HepG2 (cell line): ENCODE measurements at regions not wholly inside any gene's neighbourhood (a gene's known extent, or its start where the extent isn't known, plus 50 kb on each side); places are given as distances from the start of the nearest gene placed in this dataset.

Experiments used
- FOXK2 ChIP-seq: fragments of 450-650 bp; IDR thresholded peaks from 2 replicates; pipeline ENCODE4 v1.6.1; 2016
- KAT2B ChIP-seq: fragments of 150-350 bp; IDR thresholded peaks from 2 replicates; pipeline ENCODE4 v1.6.1; 2014; ENCODE audit warnings: low read depth, low read length, borderline replicate concordance
- SALL1 ChIP-seq: sonication (generic); formaldehyde crosslinking; IDR thresholded peaks from 2 replicates; pipeline ENCODE4 v1.8.0; 2022; ENCODE audit warnings: mild to moderate bottlenecking, missing genetic modification reagents
- SAP130 ChIP-seq: IDR thresholded peaks from 2 replicates; pipeline ENCODE4 v1.6.1; 2016; ENCODE audit warnings: low read depth
- ZBTB38 ChIP-seq: sonication (generic); formaldehyde crosslinking; IDR thresholded peaks from 2 replicates; pipeline ENCODE4 v1.5.1; 2020; ENCODE audit warnings: mild to moderate bottlenecking, missing genetic modification reagents
- ZNF142 ChIP-seq: sonication (generic); formaldehyde crosslinking; IDR thresholded peaks from 2 replicates; pipeline ENCODE4 v1.4.0; 2020; ENCODE audit warnings: missing genetic modification reagents
- ZNF160 ChIP-seq: sonication (generic); formaldehyde crosslinking; IDR thresholded peaks from 2 replicates; pipeline ENCODE4 v1.8.0; 2022; ENCODE audit warnings: mild to moderate bottlenecking, inconsistent platforms, missing genetic modification reagents
- ZNF883 ChIP-seq: sonication (generic); formaldehyde crosslinking; IDR thresholded peaks from 2 replicates; pipeline ENCODE4 v1.5.1; 2020; ENCODE audit warnings: mild to moderate bottlenecking, missing genetic modification reagents; ENCODE audit errors: not compliant biosample characterization

GRCh38 chr9:129253803-129254381 is 75.8 kb upstream of the IER5L start (continued):
- TF ChIP-seq ZNF142 (CRISPR knock-in tag) (no peak), ZNF160 (CRISPR knock-in tag) (no peak), ZBTB38 (CRISPR knock-in tag) (peak; percentile 68; the same call in 1 of the 2 replicates), FOXK2 (no peak), SAP130 (CRISPR knock-in tag) (0 out of 2 replicates have a peak, but pooled peaks have one; percentile 11), KAT2B (no peak), ZNF883 (CRISPR knock-in tag) (peak; percentile 9), SALL1 (CRISPR knock-in tag) (0 out of 2 replicates have a peak, but pooled peaks have one; percentile 22)
